ENCODE measurements at regions not wholly inside any gene's neighbourhood (a gene's known extent, or its start where the extent isn't known, plus 50 kb on each side); places are given as distances from the start of the nearest gene placed in this dataset.
"Not testable (repeated sequence)": the region's sequence is repeated elsewhere in the genome, so short reads cannot be mapped to it uniquely, and the experiment has no call there.

DNA sequence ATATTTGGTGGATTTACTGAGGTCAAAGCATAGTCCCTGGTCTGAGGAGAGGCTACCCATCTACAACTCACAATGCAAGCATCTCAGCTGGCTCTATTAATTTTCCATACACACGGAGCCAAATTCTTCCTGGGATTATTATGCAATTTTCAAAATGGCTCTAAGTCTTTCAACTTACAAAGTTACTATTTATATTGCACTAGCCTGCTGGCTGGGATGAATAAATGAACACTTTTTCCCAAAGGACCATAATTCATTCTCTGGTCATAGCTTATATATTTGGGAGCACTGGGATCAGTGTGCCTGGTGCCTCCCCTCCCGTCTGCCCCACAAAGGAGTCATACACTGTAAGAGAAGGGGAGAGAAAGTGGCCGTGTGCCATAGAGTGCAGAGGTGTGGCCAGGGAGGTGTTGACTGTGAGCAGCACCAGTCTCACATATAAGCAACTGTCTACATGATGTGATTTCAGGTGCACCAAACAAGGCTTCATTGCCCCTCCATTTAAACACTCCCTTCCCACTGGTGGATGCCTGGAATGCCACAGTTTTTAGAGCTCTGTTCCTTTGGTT lies 88.6 kb downstream of the ZNF92 start:
- no peak for DNase-seq
- H3K36me3 ChIP-seq = no peaks in the 10 kb centered on the region
- intact Hi-C loops (cut with DNase I) = no loop called here
- no peaks in the 10 kb centered on the region for H3K27me3 ChIP-seq
- H3K4me3 ChIP-seq = no peak overlapping the region
- ATAC-seq = no peak
- no peaks in the 10 kb centered on the region for H3K4me1 ChIP-seq
- peaks cover 0 to under 1% of the 10 kb centered on the region in 2 donors for H3K9me3 ChIP-seq
- H3K27ac ChIP-seq = no peak overlapping the region
- TF ChIP-seq, protein P1, sequence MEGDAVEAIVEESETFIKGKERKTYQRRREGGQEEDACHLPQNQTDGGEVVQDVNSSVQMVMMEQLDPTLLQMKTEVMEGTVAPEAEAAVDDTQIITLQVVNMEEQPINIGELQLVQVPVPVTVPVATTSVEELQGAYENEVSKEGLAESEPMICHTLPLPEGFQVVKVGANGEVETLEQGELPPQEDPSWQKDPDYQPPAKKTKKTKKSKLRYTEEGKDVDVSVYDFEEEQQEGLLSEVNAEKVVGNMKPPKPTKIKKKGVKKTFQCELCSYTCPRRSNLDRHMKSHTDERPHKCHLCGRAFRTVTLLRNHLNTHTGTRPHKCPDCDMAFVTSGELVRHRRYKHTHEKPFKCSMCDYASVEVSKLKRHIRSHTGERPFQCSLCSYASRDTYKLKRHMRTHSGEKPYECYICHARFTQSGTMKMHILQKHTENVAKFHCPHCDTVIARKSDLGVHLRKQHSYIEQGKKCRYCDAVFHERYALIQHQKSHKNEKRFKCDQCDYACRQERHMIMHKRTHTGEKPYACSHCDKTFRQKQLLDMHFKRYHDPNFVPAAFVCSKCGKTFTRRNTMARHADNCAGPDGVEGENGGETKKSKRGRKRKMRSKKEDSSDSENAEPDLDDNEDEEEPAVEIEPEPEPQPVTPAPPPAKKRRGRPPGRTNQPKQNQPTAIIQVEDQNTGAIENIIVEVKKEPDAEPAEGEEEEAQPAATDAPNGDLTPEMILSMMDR (IDR thresholded peaks at IDR 0.05) = no peak

DNA sequence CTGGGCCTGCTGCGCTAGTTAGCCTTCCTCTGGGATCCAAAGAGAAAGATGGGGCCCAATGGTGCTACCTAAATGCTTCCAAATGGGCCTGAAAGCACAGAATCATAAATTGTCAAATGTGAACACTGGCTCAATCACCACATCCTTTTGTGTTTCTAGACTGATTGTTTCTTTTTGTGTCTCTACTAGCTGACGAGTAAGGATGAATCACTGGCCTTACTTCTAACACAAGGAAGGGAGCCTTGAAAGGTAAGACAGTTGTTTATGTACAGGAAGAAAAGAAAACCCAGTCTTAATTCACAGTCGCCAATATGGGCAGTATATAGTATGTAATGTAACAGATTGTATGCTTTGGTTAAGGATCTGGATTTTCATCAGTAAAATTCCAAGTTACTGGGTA lies 89.5 kb downstream of the ZNF92 start:
- H3K27me3 ChIP-seq = no peaks in the 10 kb centered on the region
- intact Hi-C loops (cut with DNase I) = no loop called here
- H3K4me1 ChIP-seq = no peaks in the 10 kb centered on the region
- DNase-seq (no peak), ATAC-seq (no peak)
- TF ChIP-seq, protein P1 (IDR thresholded peaks at IDR 0.05) = no peak
- H3K4me3 ChIP-seq = no peak overlapping the region
- H3K9me3 ChIP-seq = peaks cover 0 to 8% of the 10 kb centered on the region in 2 donors
- H3K36me3 ChIP-seq = no peaks in the 10 kb centered on the region
- no peak overlapping the region for H3K27ac ChIP-seq

DNA sequence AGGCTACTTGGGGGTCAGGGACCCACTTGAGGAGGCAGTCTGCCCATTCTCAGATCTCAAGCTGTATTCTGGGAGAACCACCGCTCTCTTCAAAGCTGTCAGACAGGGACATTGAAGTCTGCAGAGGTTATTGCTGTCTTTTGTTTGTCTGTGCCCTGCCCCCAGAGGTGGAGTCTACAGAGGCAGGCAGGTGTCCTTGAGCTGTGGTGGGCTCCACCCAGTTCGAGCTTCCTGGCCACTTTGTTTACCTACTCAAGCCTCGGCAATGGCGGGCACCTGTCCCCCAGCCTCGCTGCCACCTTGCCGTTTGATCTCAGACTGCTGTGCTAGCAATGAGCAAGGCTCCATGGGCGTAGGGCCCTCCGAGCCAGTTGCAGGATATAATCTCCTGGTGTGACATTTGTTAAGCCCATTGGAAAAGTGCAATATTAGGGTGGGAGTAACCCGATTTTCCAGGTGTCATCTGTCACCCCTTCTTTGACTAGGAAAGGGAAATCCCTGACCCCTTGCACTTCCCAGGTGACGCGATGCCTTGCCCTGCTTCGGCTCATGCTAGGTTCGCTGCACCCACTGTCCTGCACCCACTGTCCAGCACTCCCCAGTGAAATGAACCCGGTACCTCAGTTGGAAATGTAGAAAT lies 96.4 kb downstream of the ZNF92 start:
- ATAC-seq; H3K4me1 ChIP-seq; H3K36me3 ChIP-seq; H3K27ac ChIP-seq; H3K4me3 ChIP-seq; intact Hi-C loops (cut with DNase I); DNase-seq; H3K27me3 ChIP-seq: not testable (repeated sequence)
- peaks cover 0 to 13% of the 10 kb centered on the region in 2 donors for H3K9me3 ChIP-seq

DNA sequence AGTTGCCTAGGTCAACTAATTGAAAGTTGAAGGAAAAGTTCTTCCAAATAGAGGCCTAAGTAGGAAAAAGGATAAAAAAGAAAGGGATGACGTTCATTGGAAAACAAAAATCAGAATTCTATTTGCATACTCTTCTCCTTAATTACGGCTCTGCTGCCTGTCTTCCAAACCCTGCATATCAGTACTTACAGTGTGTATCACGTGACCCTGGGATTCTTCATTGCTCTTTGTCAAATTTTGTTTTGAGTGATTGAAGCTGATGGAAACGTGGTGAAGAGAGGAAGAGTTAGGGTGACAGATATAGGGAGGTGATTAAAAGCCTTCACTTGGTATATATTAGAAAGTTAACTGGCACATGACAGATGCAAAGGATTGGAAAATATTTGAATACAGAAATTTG lies 97.9 kb downstream of the ZNF92 start:
- Histone ChIP-seq H3K9me3 (peaks cover 0 to 13% of the 10 kb centered on the region in 2 donors), H3K4me3 (no peak overlapping the region), H3K4me1 (no peaks in the 10 kb centered on the region), H3K36me3 (no peaks in the 10 kb centered on the region), H3K27ac (no peak overlapping the region), H3K27me3 (no peaks in the 10 kb centered on the region)
- intact Hi-C loops (cut with DNase I) = no loop called here
- TF ChIP-seq, protein P1 (IDR thresholded peaks at IDR 0.05) = no peak
- ATAC-seq (no peak), DNase-seq (no peak)

DNA sequence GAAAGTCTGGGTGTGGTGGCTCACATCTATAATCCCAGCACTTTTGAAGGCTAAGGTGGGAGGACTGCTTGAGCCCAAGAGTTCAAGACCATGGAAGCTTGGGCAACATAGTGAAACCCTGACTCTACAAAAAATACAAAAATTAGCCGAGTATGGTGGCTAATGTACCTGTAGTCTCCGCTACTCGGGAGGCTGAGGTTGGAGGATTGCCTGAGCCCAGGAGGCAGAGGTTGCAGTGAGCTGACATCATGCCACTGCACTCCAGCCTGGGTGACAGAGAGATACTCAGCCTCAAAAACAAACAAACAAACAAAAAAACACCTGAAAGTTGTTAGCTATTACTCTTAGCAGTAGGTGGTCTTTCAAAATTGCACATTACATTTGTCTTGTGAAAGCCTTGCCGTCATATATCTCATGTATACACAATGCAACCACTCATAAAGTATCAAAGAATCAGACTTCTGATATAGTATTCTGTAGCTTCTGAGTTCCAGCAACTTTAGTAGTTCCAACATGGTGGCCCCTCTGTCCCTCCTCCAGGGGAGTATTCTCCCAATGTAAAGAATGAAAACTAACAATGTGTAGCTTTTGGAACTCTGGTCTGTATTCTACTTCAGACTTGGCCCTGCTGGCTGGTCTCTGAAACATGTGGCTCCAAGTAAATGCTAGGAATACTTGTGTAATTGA lies 101.5 kb downstream of the ZNF92 start:
- TF ChIP-seq, protein P1 (IDR thresholded peaks at IDR 0.05) = no peak
- Histone ChIP-seq H3K27me3 (no peaks in the 10 kb centered on the region), H3K4me1 (no peaks in the 10 kb centered on the region), H3K4me3 (no peak overlapping the region), H3K9me3 (peaks cover 0 to 13% of the 10 kb centered on the region in 2 donors), H3K36me3 (no peaks in the 10 kb centered on the region), H3K27ac (no peak overlapping the region)
- ATAC-seq = no peak
- intact Hi-C loops (cut with DNase I) = no loop called here
- DNase-seq = no peak

All from left lung (tissue), 4 donors.